Esophagus squamous epithelium (tissue), 4 donors: ENCODE measurements at regions not wholly inside any gene's neighbourhood (a gene's known extent, or its start where the extent isn't known, plus 50 kb on each side); places are given as distances from the start of the nearest gene placed in this dataset.

Experiments
- POLR2A ChIP-seq, 4 donors: fragments of 450-650 bp; IDR thresholded peaks; one replicate each; pipeline ENCODE4 v1.6.1; 2017; ENCODE audit warnings: antibody characterized with exemption in 4 of 4, mild to moderate bottlenecking in 4 of 4, moderate library complexity in 3 of 4
- TF ChIP-seq, protein P1 (sequence below), 6 experiments: fragments of 450-650 bp in 4 of 6; fragments of 200-600 bp in 2 of 6; sonication (generic) in 2 of 6; IDR thresholded peaks; one replicate each; pipeline ENCODE4 v1.5.1; 2016 to 2019; ENCODE audit warnings: antibody characterized with exemption in 6 of 6, mild to moderate bottlenecking in 4 of 6, moderate library complexity in 4 of 6

DNA sequence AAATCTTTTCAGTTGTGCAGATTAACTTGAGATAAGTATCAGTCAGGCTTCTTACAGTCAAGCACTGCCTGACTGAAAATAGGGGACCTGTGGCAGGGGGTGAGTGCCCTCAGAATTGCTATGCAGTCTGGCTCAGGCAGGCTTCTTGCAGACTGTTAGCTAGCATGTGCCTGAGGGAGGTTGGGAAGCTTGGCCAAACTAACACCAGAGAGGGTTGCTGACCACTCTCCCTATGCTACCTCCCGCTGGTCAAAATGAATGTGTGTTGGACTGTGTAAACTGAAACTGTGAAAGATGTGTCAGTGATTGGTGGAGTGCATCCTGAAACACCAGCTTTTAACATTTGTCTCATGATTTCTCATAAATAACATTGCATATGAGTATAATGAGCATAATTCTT lies 622.3 kb upstream of the IMPG1 start:
- TF ChIP-seq, protein P1, sequence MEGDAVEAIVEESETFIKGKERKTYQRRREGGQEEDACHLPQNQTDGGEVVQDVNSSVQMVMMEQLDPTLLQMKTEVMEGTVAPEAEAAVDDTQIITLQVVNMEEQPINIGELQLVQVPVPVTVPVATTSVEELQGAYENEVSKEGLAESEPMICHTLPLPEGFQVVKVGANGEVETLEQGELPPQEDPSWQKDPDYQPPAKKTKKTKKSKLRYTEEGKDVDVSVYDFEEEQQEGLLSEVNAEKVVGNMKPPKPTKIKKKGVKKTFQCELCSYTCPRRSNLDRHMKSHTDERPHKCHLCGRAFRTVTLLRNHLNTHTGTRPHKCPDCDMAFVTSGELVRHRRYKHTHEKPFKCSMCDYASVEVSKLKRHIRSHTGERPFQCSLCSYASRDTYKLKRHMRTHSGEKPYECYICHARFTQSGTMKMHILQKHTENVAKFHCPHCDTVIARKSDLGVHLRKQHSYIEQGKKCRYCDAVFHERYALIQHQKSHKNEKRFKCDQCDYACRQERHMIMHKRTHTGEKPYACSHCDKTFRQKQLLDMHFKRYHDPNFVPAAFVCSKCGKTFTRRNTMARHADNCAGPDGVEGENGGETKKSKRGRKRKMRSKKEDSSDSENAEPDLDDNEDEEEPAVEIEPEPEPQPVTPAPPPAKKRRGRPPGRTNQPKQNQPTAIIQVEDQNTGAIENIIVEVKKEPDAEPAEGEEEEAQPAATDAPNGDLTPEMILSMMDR (IDR thresholded peaks at IDR 0.05) = no peak
- TF ChIP-seq POLR2A (IDR thresholded peaks at IDR 0.05) = no peak
